SK-N-SH treated with all-trans-retinoic acid at 6 μM for 48 hours (cell line): ENCODE measurements at regions not wholly inside any gene's neighbourhood (a gene's known extent, or its start where the extent isn't known, plus 50 kb on each side); places are given as distances from the start of the nearest gene placed in this dataset.

ENCODE experiments used
- ARNTL ChIP-seq: fragments of 450-650 bp; formaldehyde crosslinking; IDR thresholded peaks from 2 replicates; pipeline ENCODE4 v1.5.0; 2020; ENCODE audit warnings: low read depth, mild to moderate bottlenecking, moderate library complexity, borderline replicate concordance
- ESRRG ChIP-seq: fragments of 250-450 bp; sonication (Bioruptor Pico); IDR thresholded peaks from 2 replicates; pipeline ENCODE4 v1.6.1; 2021; ENCODE audit warnings: mild to moderate bottlenecking
- GLIS3 ChIP-seq: fragments of 250-450 bp; sonication (Bioruptor Pico); IDR thresholded peaks from 2 replicates; pipeline ENCODE4 v1.5.0; 2020; ENCODE audit warnings: mild to moderate bottlenecking, moderate library complexity
- OSR1 ChIP-seq: fragments of 250-450 bp; sonication (Bioruptor Pico); IDR thresholded peaks from 2 replicates; pipeline ENCODE4 v1.8.0; 2022; ENCODE audit warnings: moderate library complexity, mild to moderate bottlenecking, inconsistent platforms
- PATZ1 ChIP-seq: fragments of 250-450 bp; sonication (Bioruptor Pico); IDR thresholded peaks from 2 replicates; pipeline ENCODE4 v1.8.0; 2020; ENCODE audit warnings: mild to moderate bottlenecking, moderate library complexity, borderline replicate concordance
- POU6F1 ChIP-seq: fragments of 250-450 bp; sonication (Bioruptor Pico); IDR thresholded peaks from 2 replicates; pipeline ENCODE4 v1.8.0; 2021; ENCODE audit warnings: low read depth, mild to moderate bottlenecking, moderate library complexity, borderline replicate concordance
- PPARA ChIP-seq: fragments of 250-450 bp; sonication (Bioruptor Pico); IDR thresholded peaks from 2 replicates; pipeline ENCODE4 v1.5.0; 2020; ENCODE audit warnings: mild to moderate bottlenecking, borderline replicate concordance
- RARB ChIP-seq: fragments of 250-450 bp; sonication (Bioruptor Pico); IDR thresholded peaks from 2 replicates; pipeline ENCODE4 v1.8.0; 2021; ENCODE audit warnings: mild to moderate bottlenecking, moderate library complexity
- SNAI2 ChIP-seq: fragments of 250-450 bp; sonication (Bioruptor Pico); IDR thresholded peaks from 2 replicates; pipeline ENCODE4 v1.5.0; 2020; ENCODE audit warnings: mild to moderate bottlenecking, moderate library complexity
- TOX ChIP-seq: fragments of 250-450 bp; sonication (Bioruptor Pico); IDR thresholded peaks from 2 replicates; pipeline ENCODE4 v1.8.0; 2021; ENCODE audit warnings: mild to moderate bottlenecking, moderate library complexity, borderline replicate concordance
- TSHZ2 ChIP-seq: fragments of 250-450 bp; sonication (Bioruptor Pico); IDR thresholded peaks from 2 replicates; pipeline ENCODE4 v1.5.0; 2020; ENCODE audit warnings: mild to moderate bottlenecking, moderate library complexity
- ZFP3 ChIP-seq: fragments of 250-450 bp; sonication (Bioruptor Pico); IDR thresholded peaks from 2 replicates; pipeline ENCODE4 v1.5.0; 2020; ENCODE audit warnings: mild to moderate bottlenecking, moderate library complexity
- TF ChIP-seq, protein P1 (sequence below): fragments of 250-450 bp; sonication (Bioruptor Pico); IDR thresholded peaks from 2 replicates; pipeline ENCODE4 v1.5.1; 2020; ENCODE audit warnings: low read depth, mild to moderate bottlenecking, moderate library complexity

GRCh38 chr2:39525636-39526412 lies 88.7 kb upstream of the MAP4K3 start:
- no peak for TF ChIP-seq TSHZ2 (CRISPR knock-in tag)
- no peak for TF ChIP-seq GLIS3 (CRISPR knock-in tag)
- no peak for TF ChIP-seq ARNTL (CRISPR knock-in tag)
- TF ChIP-seq PATZ1 (CRISPR knock-in tag), result no peak
- TF ChIP-seq, protein P1, sequence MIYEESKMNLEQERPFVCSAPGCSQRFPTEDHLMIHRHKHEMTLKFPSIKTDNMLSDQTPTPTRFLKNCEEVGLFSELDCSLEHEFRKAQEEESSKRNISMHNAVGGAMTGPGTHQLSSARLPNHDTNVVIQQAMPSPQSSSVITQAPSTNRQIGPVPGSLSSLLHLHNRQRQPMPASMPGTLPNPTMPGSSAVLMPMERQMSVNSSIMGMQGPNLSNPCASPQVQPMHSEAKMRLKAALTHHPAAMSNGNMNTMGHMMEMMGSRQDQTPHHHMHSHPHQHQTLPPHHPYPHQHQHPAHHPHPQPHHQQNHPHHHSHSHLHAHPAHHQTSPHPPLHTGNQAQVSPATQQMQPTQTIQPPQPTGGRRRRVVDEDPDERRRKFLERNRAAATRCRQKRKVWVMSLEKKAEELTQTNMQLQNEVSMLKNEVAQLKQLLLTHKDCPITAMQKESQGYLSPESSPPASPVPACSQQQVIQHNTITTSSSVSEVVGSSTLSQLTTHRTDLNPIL (CRISPR knock-in tag), result no peak
- TF ChIP-seq ESRRG (CRISPR knock-in tag), result no peak
- TF ChIP-seq OSR1 (CRISPR knock-in tag), result no peak
- TF ChIP-seq SNAI2 (CRISPR knock-in tag), result no peak
- TF ChIP-seq TOX, result no peak
- no peak for TF ChIP-seq POU6F1 (CRISPR knock-in tag)
- TF ChIP-seq RARB (CRISPR knock-in tag), result no peak
- no peak for TF ChIP-seq ZFP3
- no peak for TF ChIP-seq PPARA (CRISPR knock-in tag)
